HG03439 (cell line): ENCODE measurements at regions not wholly inside any gene's neighbourhood (a gene's known extent, or its start where the extent isn't known, plus 50 kb on each side); places are given as distances from the start of the nearest gene placed in this dataset.

Experiments
- ATAC-seq: cut with Tn5 transposase; IDR thresholded peaks from one replicate; pipeline ENCODE4 v1.9.1; 2021; ENCODE audit warnings: mild to moderate bottlenecking, moderate library complexity; ENCODE audit not compliant: unreplicated experiment

DNA sequence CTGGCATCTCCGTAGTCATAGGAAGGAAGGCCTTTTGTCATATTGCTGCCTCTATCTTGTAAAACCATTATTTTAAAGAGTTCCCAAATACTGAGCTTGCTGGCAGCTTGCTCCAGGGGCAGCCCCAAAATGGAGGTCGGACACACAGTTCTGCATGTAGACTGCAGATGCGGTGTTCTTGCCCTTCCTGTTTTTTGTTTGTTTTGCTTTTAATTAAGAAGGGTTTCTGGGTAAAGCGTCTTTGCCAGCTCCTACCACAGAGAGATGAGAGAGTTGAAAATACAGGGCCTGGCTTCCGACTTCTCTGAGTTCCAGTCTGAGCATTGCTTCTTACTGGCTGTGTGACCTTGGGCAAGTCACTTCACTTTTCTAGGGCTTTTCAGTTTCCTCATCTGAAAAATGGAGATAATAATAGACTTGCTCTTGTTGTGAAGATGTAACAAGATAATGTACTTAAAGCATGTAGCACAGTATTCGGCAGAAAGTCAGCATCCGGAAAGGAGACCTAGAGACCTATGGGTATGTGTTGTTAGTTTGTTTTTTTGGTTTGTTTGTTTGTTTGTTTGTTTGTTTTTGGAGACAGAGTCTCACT is 67.8 kb upstream of the GSE1 start:
- no peak for ATAC-seq

DNA sequence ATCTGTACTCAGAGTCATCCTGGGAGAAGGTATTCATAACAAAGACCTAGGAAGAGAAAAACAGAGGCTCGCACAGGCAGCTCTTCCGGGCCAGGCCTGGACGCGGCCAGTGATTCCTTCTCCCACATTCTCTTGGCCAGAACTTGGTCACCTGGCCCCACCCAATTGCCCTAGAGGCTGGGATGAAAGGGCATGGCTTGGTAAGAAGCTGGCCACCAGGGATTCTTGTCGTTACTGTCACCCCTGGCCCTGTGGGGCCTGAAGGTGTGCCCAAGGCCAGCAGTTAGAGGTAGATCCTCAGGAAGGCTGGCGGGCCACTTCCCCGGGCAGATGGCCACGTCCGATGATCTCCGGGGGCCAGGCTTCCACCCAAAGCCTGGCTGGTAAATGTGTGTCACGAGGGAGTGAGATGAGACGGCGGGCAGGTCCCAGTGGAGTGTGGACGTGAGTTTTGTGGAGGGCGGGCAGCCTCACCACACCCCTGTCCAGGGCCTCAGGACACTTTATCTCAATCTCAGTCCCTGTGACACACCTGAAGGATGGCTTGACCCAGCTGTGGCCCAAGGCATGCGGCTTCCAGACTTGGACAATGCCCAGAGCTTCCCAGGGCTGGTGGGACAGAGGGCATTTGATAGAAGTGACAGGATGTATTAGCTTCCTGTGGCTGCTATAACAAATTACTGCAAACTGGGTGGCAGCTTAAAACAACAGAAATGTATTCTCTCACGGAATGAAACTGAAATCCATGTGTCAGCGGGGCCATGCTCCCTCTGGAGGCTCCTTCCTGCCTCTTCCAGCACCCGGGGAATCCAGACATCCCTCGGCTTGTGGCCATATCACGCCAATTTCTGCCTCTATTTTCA is 66.3 kb upstream of the GSE1 start:
- no peak for ATAC-seq

DNA sequence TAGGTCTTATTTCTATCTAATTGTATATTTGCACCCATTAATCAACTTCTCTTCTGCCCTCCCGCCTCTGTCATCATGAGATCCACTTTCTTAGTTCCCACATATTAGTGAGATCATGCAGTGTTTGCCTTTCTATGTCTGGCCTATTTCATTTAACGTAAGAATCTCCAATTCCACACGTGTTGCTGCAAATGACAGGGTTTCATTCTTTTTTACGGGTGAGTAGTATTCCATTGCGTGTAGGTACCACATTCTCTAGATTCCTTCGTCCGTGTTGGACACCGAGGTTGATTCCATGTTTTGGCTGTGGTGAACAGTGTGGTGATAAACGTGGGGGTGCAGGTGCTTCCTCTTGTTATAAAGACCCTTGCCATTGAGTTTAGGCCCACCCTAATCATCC is 64.7 kb upstream of the GSE1 start:
- no peak for ATAC-seq

DNA sequence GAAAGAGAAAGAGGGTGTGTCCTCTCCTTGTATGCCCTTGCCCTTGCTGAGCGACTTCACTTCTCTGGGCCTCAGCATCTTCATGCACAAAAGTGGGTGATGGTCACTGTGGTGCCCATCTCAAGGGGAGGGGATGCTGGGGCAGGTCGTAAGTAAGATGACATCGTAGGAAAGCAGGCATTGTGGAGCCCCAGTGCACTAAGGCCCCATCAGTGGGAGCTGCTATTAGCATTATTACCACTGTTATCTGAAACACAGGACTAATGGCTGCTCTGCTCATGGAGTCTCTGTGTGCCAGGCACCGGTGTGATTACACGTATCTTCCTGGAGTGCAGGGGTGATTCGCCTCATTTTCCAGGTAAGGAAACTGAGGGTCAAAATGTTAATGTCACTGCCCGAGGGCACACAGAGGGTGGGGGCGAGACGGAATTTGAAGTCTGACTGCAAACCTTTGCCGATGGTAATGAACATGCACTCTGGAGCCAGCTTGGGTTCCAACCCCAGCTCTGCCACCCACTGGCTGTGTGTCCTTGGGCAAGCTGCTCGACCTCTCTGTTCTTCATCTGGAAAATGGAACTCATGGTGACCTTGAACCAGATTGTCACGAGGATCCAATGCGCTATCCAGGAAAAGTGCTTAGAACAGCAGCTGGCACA is 63.2 kb upstream of the GSE1 start:
- no peak for ATAC-seq

DNA sequence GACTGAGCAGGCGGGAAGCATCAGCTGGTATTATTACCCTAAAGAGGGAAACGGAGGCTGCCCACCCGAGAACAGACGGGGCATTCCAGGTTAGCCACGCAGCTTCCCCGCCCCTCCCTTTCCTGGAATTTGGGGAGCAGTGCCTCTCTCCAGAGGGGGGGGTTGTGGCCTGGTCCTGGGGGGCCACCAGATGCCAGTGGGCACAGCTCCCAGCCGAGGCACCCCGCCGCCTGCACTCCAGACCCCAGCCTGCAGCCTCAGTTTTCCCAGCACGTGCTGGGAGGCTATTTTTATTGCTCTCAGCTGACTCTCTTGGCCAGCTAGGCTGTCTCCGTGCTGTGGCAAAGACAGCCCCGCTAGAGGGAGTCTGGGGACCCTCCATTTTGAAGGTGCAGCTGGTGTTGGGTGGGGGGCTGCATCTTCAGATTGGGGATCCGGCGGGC is 62.7 kb upstream of the GSE1 start:
- ATAC-seq: no peak

DNA sequence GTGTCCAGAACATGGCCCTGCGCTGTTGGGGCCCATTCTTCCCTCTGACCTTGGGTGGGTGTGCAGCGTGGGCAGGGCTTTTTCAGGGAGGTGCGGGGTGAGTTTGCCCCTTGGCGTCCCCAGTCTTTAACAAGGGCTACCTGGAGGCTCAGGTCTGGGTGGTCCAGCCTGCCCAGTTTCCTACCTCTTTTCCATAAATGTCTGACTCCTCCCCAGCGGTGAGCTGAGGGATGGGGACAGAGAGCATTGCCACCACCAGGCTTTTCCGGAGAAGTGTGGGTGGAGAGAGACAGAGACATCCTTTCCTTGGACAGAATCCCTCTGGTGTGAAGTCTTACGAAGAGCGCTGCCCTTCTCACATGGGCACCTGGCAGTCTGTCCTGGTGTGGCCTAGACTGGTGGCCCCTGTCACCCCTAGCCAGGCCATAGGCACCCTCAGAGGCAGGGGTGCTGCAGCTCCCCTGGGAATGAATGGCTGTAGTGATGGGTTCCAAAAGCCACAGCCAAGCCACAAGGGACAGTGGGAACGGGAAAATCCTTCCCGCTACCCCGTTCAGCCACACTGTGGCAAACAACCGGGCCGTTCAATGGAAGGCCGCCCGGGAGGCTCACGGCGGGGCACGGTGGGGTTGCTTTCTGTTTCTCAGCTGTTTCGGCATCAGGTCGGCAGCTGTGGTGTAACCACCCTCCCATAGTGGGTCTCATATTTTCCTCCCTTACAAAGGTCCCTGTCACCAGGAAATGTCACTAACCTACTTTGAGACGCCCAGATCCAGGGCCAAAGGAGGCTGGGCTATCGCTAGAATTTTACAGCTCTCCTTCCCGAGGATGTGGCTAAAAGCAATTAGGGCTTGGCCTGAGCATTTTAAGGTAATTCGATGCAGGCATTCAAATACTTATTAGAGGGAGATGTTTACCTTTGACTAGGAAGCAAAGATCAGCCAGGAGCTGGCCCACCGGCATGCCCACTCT is 61.9 kb upstream of the GSE1 start:
- no peak for ATAC-seq

DNA sequence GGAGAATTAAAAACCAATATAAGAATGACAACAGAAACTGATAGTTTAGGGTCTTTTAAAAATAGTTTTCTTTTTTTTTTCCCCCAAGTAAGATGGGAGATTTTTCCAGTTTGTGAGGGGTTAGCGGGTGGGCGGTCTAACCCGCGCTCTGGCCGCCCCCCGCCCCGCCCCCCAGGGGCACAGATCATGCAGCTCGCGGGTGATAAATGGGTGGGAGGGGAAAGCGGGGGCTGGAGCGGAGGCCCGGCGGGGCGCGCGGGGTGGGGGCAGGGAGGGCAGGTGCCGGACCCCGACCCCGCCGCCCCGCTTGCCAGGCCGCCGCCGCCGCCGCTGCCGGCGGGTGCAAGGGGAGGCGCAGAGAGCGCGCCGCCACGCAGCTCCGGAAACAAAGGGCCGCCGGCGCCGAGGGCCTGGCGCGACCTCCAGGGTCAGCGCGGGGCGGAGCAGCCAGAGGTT is 60.1 kb upstream of the GSE1 start:
- ATAC-seq: no peak

DNA sequence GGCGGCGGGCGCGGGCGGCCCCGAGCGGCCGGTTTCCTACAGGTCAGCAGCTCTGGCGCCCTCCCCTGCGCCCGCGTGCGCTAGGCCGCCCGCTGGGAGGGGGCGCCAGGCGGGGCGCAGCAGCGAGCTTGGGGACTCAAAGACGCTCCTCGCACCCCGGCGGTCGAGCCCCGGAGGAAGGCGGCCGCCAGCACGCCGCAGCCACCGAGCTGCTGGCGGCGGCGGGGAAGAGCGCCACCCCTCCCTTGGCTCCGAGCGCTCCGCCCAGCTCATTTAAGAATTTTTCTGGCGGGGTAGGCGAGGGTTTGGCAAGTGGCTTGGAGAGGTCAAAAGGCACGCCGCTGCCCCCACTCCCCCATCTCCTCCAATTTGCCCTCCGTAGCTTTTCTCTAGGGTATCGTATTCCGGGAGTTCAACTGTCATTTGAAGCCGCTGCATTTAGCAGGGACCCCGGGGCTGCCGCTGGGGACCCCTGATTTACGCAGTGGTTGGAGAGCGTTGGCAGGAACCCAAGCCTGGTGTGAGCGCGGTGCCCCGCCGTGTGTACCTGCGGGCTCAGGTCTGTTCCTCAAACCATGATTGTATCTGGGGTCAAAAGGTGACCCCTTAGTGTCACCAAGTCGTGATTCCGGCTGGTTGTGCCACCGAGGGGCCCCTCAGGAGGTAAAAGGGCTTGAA is 59.5 kb upstream of the GSE1 start:
- peak; percentile 38 for ATAC-seq

DNA sequence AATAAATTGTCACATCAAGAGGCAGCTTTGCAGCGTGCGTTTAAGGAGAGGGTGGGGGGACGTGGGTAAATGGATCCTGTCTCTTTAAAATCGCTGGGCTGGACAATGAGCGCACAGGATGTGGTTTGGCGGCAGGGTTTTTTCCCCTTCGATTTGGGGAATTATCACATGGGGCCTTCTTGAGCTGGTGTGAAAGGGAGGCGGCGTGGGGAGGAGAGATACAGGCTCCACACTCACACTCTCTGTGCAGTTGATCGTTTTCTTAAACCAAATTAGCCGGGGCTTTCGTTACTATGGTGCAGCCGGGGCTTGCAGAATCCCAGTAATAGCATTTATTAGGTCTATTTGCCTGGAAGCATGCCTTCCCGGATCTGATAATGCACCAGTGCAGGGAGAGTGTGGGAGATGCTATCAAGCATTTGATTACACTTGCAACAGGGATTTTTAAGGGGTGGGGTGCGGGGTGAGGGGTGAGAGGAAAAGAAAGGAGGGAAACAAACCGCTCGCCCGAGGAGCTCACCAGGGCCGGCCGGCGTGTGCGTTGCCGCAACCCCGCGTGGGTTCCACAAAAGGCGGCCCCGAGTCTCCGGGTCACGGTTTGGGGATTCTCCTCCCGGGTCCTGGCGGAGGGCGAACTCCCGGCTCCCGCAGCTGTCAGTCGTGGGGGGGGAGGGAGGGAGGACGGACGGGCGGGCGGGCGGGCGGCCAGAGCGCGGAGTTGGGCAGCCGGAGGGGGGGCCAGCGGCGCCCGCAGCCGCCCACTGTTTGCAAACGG is 58.8 kb upstream of the GSE1 start:
- ATAC-seq: peak; percentile 43

DNA sequence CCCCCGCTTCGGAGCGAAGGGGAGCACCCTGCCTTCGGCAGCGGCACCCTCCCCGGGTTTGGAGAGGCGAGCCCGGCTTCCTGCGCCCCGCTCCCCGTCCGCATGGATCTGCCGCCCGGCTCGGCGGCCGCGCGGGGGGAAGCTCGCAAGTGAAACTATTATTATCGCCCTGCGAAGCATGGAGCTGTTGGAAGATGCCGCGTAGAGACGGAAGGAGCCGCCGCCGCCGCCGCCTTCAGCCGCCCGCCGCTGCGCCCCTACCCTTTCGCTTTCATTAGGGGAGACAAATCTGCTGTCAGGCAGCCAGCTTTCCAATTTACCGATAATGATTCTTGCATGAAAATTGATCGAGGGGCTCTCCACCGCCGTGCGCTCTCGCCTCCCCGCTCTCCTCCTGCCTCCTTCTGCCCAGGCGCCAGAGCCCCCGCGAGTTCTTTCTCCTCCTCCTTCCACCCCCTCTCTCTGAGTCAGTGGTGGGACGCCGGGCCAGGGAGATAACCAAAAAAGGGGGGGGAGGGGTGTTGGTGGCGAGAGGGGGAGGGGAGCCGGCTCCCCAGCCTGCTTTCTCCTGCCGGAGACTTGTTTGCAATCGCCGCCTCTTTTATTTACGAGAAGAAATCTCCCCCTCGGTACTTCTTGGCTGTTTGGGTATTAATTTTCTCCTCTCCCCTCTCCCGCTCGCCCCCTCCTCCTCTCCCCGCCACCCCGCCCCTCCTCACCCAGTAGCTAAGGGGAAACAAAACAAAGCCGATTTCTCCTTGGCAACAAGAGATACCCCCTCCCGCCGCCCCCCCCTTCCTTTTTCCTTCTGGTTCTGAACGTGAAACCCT is 58.0 kb upstream of the GSE1 start:
- ATAC-seq: no peak

DNA sequence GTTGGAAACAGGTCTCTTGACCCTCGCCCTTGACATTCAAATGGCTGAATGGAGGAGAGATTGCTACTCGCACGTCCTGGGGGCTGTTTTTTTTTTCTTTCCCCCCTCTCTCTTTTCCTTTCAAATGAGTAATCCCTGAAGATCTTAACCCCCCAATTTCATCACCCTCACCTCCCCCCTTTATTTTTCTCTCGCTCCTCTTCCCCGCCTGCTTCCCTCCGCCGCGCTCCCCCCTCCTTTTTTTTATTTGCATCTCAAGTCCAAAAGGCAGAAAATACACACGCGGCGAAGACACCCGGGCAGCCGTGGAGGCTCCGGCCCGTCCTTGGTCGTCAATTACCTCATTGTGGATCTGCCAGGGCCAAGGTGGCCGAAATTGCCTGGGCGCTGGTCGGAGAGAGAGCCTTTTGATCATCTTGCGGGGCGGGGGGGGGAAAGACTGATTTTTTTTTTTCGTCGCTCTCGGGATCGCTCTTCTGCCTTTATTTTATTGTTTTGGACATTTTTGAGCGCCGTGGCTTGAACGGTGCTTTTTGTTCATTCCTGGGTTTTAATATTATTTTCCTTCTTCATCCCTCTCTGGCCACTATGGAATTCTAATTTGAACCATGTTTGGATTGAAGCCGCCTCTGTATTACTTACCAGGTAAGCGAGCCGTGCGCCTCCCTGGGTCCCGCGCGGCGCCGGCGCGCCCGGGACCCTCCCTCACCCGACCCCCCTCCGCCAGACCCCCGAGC is 57.2 kb upstream of the GSE1 start:
- no peak for ATAC-seq

DNA sequence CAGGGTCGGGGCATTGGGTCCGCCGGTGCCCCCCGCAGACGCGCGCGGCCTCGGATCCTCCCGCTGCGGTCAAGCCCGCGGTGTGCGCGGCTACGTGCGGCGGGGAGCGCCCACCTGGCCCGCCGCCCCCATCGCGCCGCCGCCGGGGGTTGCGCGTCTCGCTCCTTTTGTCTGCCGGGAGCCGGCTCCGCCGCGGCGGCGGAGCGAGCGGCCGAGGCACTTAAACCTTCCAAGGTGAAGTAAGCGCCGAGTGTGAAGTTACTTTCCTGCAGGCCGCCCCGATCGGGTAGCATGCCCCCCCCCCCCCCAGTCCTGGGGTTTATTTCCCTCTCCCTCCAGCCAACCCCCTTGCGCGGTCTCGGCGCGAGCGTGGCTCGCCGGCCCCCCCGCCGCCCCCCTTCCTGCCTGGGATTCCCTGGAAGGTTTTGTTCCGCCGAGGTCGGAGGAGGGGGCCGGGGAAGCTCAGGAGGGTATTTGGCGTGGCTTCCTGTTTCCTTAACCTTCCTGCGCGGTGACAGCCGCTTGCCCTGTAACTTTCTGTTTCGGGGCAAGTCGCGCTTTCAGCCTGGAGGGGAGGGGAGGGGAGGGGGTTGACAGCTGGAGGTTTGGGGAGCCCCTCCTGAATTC is 56.6 kb upstream of the GSE1 start:
- no peak for ATAC-seq

DNA sequence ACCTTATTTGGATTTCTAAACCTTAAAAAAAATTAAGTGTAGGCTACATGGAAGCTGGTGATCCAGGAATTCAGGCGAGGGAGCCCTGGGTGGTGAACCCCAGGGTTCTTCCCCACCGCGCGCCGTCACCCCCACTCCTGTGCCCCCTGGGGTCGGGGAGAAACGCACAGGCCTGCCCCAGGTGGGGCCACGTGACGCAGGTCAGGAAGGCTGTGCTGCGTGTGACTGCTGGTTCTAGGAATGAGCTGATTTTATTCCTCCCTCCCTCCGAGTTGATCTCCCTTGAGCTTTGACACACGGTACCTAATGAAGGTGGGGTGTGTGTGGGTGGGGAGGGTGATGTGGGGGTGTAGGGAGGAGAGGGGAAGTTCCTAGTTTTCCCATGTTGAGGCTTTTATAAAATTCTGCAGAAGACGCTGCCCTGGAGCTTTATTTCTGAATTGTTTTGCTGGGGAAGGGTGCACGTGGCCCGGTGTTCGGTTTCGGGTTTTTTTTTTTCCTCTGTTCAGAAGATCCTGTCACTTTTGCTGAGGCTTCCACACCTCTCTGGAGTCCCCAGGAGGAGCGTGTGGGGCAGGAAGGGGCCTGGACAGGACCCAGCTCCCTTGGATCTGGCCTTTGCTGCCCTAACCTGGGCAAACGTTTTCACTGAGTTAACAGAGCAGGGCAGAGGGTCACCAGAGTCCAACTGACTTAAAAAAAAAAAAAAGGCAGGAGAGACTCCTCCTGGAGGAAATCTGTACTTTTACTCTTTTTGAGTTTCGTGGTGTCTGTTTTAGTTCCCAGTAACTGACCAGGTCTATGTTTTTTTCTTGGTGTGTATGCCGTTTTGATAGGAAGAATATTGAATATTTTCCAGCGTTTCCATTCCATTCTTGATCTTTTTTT is 55.8 kb upstream of the GSE1 start:
- no peak for ATAC-seq

DNA sequence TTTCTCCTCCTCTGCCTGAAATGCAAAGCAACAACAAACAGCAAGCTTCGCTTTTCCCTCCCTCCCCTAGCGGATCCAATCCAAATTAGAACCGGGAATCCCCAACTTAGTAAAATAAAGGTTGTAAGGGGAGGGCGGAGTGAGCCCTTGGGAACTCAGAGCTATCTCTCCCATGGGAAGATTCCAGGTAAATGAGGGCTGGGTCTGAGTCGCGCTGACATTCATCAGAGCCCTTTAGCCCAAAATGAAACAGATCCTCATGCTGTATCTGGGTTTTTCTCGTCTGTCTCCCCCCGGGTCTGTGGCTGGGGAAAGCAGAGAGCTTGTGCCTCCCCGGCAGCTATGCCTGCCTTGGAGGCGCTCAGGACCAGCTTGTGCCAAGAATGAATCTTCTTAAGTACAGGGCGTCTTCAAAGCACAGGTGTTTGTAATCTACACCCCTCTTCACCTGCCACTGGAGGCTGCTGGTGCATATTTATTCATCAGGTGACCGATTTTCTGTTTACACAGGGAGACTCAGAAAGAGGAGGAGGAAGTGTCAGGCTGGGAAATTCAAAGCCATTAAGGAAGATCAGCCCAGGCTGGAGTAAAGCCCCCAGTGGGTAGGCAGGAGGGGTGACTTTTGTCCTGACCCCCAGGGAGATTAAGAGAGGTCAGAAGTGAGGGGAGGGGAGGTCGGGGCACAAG is 55.0 kb upstream of the GSE1 start:
- no peak for ATAC-seq

DNA sequence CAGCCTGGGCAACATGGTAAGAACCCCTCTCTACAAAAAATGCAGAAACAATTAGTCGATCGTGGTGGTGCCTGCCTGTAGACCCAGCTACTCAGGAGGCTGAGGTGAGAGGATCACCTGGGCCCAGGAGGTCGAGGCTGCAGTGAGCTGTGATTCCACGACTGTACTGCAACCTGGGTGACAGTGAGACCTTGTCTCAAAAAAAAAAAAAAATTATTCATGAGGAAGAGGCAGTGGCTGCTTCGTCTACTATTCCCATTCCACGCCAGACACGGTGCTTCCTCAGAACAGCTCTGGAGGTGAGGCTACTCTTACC is 52.2 kb upstream of the GSE1 start:
- ATAC-seq: no peak
